GM23338 (cell line): ENCODE measurements at regions not wholly inside any gene's neighbourhood (a gene's known extent, or its start where the extent isn't known, plus 50 kb on each side); places are given as distances from the start of the nearest gene placed in this dataset.

Experiments
- ATAC-seq: fragments of 200-7000 bp; cut with Tn5 transposase; 3 replicates; pipeline ENCODE4 v1.9.1; 2020
- DNase-seq: peaks from one replicate; pipeline ENCODE4 v3.0.0-alpha.2; 2015; ENCODE audit warnings: low spot score
- H2AFZ ChIP-seq: fragments of 200-600 bp; sonication (generic); 2 replicates; pipeline ENCODE4 v1.8.0; 2016; ENCODE audit warnings: antibody characterized with exemption, mild to moderate bottlenecking, moderate library complexity
- H3F3A ChIP-seq: fragments of 200-600 bp; sonication (generic); replicated peaks from 2 replicates; pipeline ENCODE4 v1.8.0; 2017; ENCODE audit warnings: antibody characterized with exemption, mixed run types, low read depth
- H3K27ac ChIP-seq: fragments of 200-600 bp; sonication (generic); 2 replicates; pipeline ENCODE4 v1.6.1; 2016; ENCODE audit warnings: low read depth
- H3K27me3 ChIP-seq: fragments of 200-600 bp; sonication (generic); 2 replicates; pipeline ENCODE4 v1.8.0; 2016; ENCODE audit warnings: mild to moderate bottlenecking, mixed run types, moderate library complexity; ENCODE audit not compliant: insufficient read depth
- H3K36me3 ChIP-seq: fragments of 200-600 bp; sonication (generic); 2 replicates; pipeline ENCODE4 v1.8.0; 2016; ENCODE audit warnings: mild to moderate bottlenecking; ENCODE audit not compliant: insufficient read depth
- H3K4me1 ChIP-seq: fragments of 200-600 bp; sonication (generic); 2 replicates; pipeline ENCODE4 v1.8.0; 2016; ENCODE audit warnings: mild to moderate bottlenecking, moderate library complexity; ENCODE audit not compliant: insufficient read depth
- H3K4me2 ChIP-seq: fragments of 200-600 bp; sonication (generic); 2 replicates; pipeline ENCODE4 v1.7.1; 2017; ENCODE audit warnings: mixed run types
- H3K4me3 ChIP-seq: fragments of 200-600 bp; sonication (generic); 2 replicates; pipeline ENCODE4 v1.6.1; 2016; ENCODE audit warnings: mixed run types
- H3K79me2 ChIP-seq: fragments of 200-600 bp; sonication (generic); replicated peaks from 2 replicates; pipeline ENCODE4 v1.8.0; 2017; ENCODE audit warnings: mild to moderate bottlenecking; ENCODE audit not compliant: insufficient read depth
- H3K9me2 ChIP-seq: fragments of 200-600 bp; sonication (generic); 2 replicates; pipeline ENCODE4 v1.8.0; 2017; ENCODE audit not compliant: insufficient read depth
- H4K20me1 ChIP-seq: fragments of 200-600 bp; sonication (generic); replicated peaks from 2 replicates; pipeline ENCODE4 v1.8.0; 2017; ENCODE audit warnings: mild to moderate bottlenecking; ENCODE audit not compliant: insufficient read depth
- H3K27ac Mint-ChIP-seq: 2 replicates; pipeline ENCODE4 v1.8.0; 2020; ENCODE audit warnings: inconsistent platforms, mild to moderate bottlenecking, moderate library complexity, mixed read lengths
- H3K27me3 Mint-ChIP-seq: 3 replicates; pipeline ENCODE4 v1.8.0; 2022; ENCODE audit warnings: low read depth, mild to moderate bottlenecking, moderate library complexity, mixed read lengths, inconsistent platforms; ENCODE audit not compliant: insufficient read depth, poor library complexity
- H3K36me3 Mint-ChIP-seq: 3 replicates; pipeline ENCODE4 v1.8.0; 2021; ENCODE audit warnings: low read depth, mild to moderate bottlenecking, inconsistent platforms, moderate library complexity, mixed read lengths
- H3K4me1 Mint-ChIP-seq: 3 replicates; pipeline ENCODE4 v1.8.0; 2020; ENCODE audit warnings: mild to moderate bottlenecking, inconsistent platforms, mixed read lengths
- H3K4me3 Mint-ChIP-seq: 3 replicates; pipeline ENCODE4 v1.8.0; 2021; ENCODE audit warnings: moderate library complexity, mild to moderate bottlenecking, inconsistent platforms, mixed read lengths
- H3K9me3 Mint-ChIP-seq: 3 replicates; pipeline ENCODE4 v1.8.0; 2020; ENCODE audit warnings: moderate library complexity, mild to moderate bottlenecking, inconsistent platforms, mixed read lengths
- CREB1 ChIP-seq: fragments of 250-450 bp; sonication (Bioruptor Pico); IDR thresholded peaks from 2 replicates; pipeline ENCODE4 v1.5.0; 2020; ENCODE audit warnings: low read depth, mild to moderate bottlenecking, moderate library complexity
- EZH2 ChIP-seq: fragments of 200-600 bp; sonication (generic); IDR thresholded peaks from one replicate; pipeline ENCODE4 v1.8.0; 2017; ENCODE audit warnings: antibody characterized with exemption, mild to moderate bottlenecking, low read depth; ENCODE audit not compliant: unreplicated experiment
- EZH2phosphoT487 ChIP-seq: fragments of 200-600 bp; sonication (generic); IDR thresholded peaks from one replicate; pipeline ENCODE4 v1.8.1; 2018; ENCODE audit warnings: antibody characterized with exemption; ENCODE audit not compliant: unreplicated experiment
- JUNB ChIP-seq: IDR thresholded peaks from one replicate; pipeline ENCODE4 v1.6.1; 2016; ENCODE audit warnings: antibody characterized with exemption; ENCODE audit not compliant: unreplicated experiment
- NANOG ChIP-seq: IDR thresholded peaks from 2 replicates; pipeline ENCODE4 v1.6.1; 2016; ENCODE audit warnings: antibody characterized with exemption, borderline replicate concordance
- POLR2AphosphoS5 ChIP-seq: IDR thresholded peaks from 2 replicates; pipeline ENCODE4 v1.6.1; 2016; ENCODE audit warnings: antibody characterized with exemption, low read depth
- STAT1 ChIP-seq: IDR thresholded peaks from one replicate; pipeline ENCODE4 v1.6.1; 2016; ENCODE audit warnings: antibody characterized with exemption; ENCODE audit not compliant: unreplicated experiment
- ZNF114 ChIP-seq: fragments of 250-450 bp; sonication (Bioruptor Pico); IDR thresholded peaks from 2 replicates; pipeline ENCODE4 v1.5.0; 2020; ENCODE audit warnings: mild to moderate bottlenecking, moderate library complexity
- ZNF331 ChIP-seq: fragments of 250-450 bp; sonication (Bioruptor Pico); IDR thresholded peaks from 2 replicates; pipeline ENCODE4 v1.5.0; 2020; ENCODE audit warnings: low read depth, mild to moderate bottlenecking, moderate library complexity
- TF ChIP-seq, protein P1 (sequence below), 2 experiments: fragments of 200-600 bp in 1 of 2; sonication (generic) in 1 of 2; conservative IDR thresholded peaks; 2 replicates each; pipeline versions ENCODE4 v1.5.1 to v1.6.1; 2016 to 2017; ENCODE audit warnings: antibody characterized with exemption in 2 of 2, low read depth in 2 of 2, mild to moderate bottlenecking in 2 of 2, moderate library complexity in 1 of 2
- TF ChIP-seq, protein P2 (sequence below): fragments of 250-450 bp; sonication (Bioruptor Pico); IDR thresholded peaks from 2 replicates; pipeline ENCODE4 v1.5.0; 2020; ENCODE audit warnings: mild to moderate bottlenecking, moderate library complexity
- TF ChIP-seq, protein P3 (sequence below): IDR thresholded peaks from one replicate; pipeline ENCODE4 v1.6.1; 2018; ENCODE audit warnings: antibody characterized with exemption; ENCODE audit not compliant: unreplicated experiment
- TF ChIP-seq, protein P4 (sequence below): IDR thresholded peaks from 2 replicates; pipeline ENCODE4 v1.6.1; 2016; ENCODE audit warnings: antibody characterized with exemption

DNA sequence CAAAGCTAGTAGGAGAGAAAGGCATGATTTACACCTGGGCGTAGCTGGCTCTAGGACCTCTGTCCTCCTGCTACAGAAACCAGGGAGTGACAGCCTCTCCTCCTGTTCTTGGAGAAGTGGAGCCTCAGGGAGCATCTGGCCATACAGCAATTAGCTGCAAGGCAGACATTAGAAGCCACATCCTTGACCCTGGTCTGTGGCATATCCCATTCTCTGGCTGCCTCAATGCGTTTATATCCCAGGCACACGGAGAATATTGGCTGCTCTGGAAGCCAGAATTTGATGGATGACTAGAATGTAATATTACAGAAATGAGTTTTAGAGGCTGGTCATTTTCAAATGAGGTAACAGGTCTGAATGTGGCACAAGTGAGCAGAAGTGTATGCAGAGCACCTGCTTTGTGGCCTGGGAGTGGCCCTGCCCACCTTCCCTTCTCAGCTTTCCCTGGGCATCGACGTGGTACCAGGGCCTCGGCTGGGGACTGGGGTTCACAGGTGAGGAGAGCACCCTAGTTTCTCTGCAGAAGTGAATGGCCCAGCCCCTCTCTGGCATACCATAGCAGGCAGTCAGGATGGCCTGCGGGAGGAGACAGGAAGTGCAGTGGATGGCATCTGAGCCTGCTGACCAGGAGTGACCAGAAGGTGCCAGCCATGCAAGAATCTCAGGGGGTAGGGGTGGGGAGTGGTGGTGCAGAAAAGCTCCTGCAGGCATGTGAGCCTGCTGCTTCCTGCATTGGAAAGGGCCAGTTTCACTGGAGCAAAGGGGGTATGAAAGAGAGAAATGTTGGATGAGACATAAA is 367.2 kb upstream of the ZNF32 start:
- H2AFZ ChIP-seq, result no peak overlapping the region
- no peaks in the 10 kb centered on the region for H3K36me3 Mint-ChIP-seq
- no peaks in the 10 kb centered on the region for H3F3A ChIP-seq
- no peaks in the 10 kb centered on the region for H3K79me2 ChIP-seq
- no peaks in the 10 kb centered on the region for H3K9me2 ChIP-seq
- no peak overlapping the region for H3K27ac Mint-ChIP-seq
- H3K27me3 Mint-ChIP-seq, result peaks cover 3% of the 10 kb centered on the region
- no peaks in the 10 kb centered on the region for H4K20me1 ChIP-seq
- H3K9me3 Mint-ChIP-seq, result peaks cover 4% of the 10 kb centered on the region; the same call in 1 of the 3 replicates
- H3K4me1 Mint-ChIP-seq, result no peaks in the 10 kb centered on the region; the same call in 2 of the 3 replicates
- ATAC-seq (no peak), DNase-seq (no peak)
- H3K4me2 ChIP-seq, result no peak overlapping the region
- H3K4me3 ChIP-seq, result no peak overlapping the region
- no peaks in the 10 kb centered on the region for H3K36me3 ChIP-seq
- no peak for TF ChIP-seq POLR2AphosphoS5
- no peak for TF ChIP-seq EZH2phosphoT487
- TF ChIP-seq, protein P1, sequence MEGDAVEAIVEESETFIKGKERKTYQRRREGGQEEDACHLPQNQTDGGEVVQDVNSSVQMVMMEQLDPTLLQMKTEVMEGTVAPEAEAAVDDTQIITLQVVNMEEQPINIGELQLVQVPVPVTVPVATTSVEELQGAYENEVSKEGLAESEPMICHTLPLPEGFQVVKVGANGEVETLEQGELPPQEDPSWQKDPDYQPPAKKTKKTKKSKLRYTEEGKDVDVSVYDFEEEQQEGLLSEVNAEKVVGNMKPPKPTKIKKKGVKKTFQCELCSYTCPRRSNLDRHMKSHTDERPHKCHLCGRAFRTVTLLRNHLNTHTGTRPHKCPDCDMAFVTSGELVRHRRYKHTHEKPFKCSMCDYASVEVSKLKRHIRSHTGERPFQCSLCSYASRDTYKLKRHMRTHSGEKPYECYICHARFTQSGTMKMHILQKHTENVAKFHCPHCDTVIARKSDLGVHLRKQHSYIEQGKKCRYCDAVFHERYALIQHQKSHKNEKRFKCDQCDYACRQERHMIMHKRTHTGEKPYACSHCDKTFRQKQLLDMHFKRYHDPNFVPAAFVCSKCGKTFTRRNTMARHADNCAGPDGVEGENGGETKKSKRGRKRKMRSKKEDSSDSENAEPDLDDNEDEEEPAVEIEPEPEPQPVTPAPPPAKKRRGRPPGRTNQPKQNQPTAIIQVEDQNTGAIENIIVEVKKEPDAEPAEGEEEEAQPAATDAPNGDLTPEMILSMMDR (conservative IDR thresholded peaks at IDR 0.05; ENCODE audit: low read depth in 2 of 2), result no peak
- no peak for TF ChIP-seq ZNF114 (CRISPR knock-in tag)
- TF ChIP-seq STAT1, result no peak
- no peak for TF ChIP-seq NANOG
- TF ChIP-seq CREB1 (CRISPR knock-in tag), result no peak
- no peak for TF ChIP-seq JUNB
- no peak for TF ChIP-seq ZNF331 (CRISPR knock-in tag)
- TF ChIP-seq, protein P2, sequence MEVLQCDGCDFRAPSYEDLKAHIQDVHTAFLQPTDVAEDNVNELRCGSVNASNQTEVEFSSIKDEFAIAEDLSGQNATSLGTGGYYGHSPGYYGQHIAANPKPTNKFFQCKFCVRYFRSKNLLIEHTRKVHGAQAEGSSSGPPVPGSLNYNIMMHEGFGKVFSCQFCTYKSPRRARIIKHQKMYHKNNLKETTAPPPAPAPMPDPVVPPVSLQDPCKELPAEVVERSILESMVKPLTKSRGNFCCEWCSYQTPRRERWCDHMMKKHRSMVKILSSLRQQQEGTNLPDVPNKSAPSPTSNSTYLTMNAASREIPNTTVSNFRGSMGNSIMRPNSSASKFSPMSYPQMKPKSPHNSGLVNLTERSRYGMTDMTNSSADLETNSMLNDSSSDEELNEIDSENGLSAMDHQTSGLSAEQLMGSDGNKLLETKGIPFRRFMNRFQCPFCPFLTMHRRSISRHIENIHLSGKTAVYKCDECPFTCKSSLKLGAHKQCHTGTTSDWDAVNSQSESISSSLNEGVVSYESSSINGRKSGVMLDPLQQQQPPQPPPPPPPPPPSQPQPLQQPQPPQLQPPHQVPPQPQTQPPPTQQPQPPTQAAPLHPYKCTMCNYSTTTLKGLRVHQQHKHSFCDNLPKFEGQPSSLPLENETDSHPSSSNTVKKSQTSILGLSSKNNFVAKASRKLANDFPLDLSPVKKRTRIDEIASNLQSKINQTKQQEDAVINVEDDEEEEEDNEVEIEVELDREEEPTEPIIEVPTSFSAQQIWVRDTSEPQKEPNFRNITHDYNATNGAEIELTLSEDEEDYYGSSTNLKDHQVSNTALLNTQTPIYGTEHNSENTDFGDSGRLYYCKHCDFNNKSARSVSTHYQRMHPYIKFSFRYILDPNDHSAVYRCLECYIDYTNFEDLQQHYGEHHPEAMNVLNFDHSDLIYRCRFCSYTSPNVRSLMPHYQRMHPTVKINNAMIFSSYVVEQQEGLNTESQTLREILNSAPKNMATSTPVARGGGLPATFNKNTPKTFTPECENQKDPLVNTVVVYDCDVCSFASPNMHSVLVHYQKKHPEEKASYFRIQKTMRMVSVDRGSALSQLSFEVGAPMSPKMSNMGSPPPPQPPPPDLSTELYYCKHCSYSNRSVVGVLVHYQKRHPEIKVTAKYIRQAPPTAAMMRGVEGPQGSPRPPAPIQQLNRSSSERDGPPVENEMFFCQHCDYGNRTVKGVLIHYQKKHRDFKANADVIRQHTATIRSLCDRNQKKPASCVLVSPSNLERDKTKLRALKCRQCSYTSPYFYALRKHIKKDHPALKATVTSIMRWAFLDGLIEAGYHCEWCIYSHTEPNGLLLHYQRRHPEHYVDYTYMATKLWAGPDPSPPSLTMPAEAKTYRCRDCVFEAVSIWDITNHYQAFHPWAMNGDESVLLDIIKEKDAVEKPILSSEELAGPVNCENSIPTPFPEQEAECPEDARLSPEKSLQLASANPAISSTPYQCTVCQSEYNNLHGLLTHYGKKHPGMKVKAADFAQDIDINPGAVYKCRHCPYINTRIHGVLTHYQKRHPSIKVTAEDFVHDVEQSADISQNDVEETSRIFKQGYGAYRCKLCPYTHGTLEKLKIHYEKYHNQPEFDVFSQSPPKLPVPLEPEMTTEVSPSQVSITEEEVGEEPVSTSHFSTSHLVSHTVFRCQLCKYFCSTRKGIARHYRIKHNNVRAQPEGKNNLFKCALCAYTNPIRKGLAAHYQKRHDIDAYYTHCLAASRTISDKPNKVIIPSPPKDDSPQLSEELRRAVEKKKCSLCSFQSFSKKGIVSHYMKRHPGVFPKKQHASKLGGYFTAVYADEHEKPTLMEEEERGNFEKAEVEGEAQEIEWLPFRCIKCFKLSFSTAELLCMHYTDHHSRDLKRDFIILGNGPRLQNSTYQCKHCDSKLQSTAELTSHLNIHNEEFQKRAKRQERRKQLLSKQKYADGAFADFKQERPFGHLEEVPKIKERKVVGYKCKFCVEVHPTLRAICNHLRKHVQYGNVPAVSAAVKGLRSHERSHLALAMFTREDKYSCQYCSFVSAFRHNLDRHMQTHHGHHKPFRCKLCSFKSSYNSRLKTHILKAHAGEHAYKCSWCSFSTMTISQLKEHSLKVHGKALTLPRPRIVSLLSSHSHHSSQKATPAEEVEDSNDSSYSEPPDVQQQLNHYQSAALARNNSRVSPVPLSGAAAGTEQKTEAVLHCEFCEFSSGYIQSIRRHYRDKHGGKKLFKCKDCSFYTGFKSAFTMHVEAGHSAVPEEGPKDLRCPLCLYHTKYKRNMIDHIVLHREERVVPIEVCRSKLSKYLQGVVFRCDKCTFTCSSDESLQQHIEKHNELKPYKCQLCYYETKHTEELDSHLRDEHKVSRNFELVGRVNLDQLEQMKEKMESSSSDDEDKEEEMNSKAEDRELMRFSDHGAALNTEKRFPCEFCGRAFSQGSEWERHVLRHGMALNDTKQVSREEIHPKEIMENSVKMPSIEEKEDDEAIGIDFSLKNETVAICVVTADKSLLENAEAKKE, result no peak
- no peak for TF ChIP-seq EZH2
- TF ChIP-seq, protein P3, sequence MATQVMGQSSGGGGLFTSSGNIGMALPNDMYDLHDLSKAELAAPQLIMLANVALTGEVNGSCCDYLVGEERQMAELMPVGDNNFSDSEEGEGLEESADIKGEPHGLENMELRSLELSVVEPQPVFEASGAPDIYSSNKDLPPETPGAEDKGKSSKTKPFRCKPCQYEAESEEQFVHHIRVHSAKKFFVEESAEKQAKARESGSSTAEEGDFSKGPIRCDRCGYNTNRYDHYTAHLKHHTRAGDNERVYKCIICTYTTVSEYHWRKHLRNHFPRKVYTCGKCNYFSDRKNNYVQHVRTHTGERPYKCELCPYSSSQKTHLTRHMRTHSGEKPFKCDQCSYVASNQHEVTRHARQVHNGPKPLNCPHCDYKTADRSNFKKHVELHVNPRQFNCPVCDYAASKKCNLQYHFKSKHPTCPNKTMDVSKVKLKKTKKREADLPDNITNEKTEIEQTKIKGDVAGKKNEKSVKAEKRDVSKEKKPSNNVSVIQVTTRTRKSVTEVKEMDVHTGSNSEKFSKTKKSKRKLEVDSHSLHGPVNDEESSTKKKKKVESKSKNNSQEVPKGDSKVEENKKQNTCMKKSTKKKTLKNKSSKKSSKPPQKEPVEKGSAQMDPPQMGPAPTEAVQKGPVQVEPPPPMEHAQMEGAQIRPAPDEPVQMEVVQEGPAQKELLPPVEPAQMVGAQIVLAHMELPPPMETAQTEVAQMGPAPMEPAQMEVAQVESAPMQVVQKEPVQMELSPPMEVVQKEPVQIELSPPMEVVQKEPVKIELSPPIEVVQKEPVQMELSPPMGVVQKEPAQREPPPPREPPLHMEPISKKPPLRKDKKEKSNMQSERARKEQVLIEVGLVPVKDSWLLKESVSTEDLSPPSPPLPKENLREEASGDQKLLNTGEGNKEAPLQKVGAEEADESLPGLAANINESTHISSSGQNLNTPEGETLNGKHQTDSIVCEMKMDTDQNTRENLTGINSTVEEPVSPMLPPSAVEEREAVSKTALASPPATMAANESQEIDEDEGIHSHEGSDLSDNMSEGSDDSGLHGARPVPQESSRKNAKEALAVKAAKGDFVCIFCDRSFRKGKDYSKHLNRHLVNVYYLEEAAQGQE, result no peak
- TF ChIP-seq, protein P4, sequence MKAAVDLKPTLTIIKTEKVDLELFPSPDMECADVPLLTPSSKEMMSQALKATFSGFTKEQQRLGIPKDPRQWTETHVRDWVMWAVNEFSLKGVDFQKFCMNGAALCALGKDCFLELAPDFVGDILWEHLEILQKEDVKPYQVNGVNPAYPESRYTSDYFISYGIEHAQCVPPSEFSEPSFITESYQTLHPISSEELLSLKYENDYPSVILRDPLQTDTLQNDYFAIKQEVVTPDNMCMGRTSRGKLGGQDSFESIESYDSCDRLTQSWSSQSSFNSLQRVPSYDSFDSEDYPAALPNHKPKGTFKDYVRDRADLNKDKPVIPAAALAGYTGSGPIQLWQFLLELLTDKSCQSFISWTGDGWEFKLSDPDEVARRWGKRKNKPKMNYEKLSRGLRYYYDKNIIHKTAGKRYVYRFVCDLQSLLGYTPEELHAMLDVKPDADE, result no peak
- no peak overlapping the region for H3K27ac ChIP-seq
- H3K4me1 ChIP-seq, result no peaks in the 10 kb centered on the region
- no peak overlapping the region for H3K4me3 Mint-ChIP-seq
- H3K27me3 ChIP-seq, result no peaks in the 10 kb centered on the region
